ENCODE measurements at regions not wholly inside any gene's neighbourhood (a gene's known extent, or its start where the extent isn't known, plus 50 kb on each side); places are given as distances from the start of the nearest gene placed in this dataset.

DNA sequence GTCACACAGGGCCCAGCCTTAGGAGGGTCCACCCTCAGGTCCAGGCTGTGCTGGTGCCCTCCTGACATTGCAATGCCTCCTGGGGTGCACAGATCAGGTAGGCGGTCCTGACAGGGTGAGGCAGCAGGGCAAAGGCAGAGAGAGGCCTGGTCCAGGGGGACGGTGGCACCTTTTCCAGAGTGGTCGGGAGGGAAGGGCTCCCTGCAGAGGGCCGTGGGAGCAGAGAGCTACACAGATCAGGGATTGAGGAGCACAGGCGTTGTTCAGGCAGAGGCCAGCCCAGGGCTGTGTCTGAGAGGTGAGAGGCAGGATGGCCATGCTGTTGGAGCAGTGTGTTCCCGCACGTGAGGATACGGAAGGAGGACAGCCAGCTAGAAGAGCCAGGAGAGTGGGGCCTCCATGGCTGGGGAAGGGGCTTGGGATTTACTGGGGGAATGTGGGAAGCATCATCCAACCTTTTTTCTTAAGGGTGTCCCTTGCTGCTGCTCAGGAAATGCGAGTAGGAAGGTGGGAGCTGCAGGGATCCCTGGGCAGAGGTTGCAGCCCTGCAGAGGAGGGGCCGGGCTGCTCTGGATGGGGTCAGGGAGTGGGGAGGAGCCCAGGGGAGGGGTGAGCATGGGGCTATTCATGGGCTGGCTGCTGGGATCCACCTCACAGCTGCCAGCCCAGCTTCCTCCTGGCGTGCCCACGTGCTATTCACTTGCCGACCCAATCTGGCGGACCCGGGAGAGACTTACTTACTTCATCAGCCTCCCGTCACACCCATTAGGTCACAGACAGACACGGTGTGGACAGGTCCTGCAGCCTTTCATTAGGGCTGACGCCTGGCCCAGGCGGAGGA is 1516.4 kb downstream of the TBC1D22A start:
- DNase-seq: peak; percentile 44

DNA sequence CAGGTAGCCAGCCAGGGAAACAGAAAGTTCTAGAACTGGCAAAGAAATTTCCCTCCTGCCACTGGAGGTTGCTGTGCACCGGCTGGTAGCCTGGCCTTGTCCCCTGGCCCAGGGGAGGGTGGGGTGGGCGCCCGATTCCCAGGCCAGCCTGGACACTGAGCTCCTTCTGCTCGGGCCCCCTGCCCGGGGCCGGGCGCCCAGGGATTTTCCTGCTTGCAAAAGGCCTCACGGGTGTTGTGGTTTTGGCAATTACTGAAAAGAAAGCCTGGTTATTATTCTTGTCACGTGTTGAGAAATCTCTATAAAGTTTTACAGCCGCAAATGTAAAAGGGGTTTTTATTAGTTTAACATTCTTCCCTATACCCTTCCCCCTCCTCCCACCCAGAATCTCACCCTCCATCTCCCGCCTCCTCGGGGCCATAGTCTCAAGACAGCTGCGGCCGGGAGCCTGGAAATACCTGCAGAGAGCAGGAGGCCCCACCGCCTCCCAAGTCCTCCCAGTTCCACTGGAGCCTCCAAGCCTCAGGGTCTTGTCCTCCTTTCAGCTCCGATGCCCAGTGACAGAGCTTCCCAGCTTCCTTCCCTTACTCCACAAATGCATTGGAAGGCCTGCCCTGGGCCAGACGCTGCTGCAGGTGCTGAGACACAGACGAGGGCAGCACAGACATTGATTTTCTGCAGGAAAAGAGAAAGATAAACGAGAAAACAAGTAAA is 1515.6 kb downstream of the TBC1D22A start:
- DNase-seq: peak; percentile 19

DNA sequence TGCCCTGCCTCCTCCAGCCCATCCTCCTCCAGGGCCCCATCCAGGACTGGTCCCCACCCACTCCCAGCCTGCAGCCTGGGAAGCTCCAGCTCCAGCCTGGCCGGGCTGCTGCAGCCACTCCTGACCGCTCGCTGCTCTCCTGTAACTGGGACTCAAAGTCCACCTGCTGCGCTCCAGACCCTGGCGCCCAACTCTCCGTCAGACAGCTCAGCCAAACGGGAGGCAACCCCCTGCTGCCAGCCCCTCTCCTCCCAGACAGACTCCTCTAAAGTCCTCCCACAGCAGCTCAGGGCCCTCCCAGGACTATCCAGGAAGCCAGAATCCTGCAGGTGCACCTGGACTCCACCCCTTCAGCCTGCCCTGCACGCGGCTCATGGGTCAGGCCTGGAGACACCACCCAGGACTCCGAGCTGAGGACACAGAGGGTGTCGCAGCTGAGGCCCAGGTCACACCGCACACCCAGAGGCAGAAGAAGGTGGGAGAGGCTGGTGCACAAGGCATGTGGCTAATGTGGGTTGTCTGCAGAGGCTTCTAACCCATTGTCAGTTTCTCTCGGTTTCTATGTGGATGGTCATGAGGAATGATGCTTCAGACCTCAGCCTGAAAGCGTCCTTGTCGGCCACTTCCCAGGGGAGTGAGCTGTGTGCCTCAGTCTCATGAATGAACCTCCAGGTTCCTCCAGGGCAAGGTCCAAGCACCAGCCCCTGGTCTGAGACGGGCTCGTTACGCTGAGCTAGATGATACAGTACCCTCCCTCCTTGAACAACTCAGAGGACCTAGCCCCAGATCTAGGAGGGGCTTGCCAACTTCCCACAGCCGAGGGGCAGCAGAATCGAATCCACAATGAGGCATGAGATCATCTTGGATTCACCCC is 1514.8 kb downstream of the TBC1D22A start:
- peak; percentile 57 for DNase-seq

GRCh38 chr22:48275412-48275811 is 1513.0 kb downstream of the TBC1D22A start:
- peak; percentile 55 for DNase-seq

- no peak for DNase-seq
Observed at GRCh38 chr22:48270731-48271130, 1508.3 kb downstream of the TBC1D22A start.

DNA sequence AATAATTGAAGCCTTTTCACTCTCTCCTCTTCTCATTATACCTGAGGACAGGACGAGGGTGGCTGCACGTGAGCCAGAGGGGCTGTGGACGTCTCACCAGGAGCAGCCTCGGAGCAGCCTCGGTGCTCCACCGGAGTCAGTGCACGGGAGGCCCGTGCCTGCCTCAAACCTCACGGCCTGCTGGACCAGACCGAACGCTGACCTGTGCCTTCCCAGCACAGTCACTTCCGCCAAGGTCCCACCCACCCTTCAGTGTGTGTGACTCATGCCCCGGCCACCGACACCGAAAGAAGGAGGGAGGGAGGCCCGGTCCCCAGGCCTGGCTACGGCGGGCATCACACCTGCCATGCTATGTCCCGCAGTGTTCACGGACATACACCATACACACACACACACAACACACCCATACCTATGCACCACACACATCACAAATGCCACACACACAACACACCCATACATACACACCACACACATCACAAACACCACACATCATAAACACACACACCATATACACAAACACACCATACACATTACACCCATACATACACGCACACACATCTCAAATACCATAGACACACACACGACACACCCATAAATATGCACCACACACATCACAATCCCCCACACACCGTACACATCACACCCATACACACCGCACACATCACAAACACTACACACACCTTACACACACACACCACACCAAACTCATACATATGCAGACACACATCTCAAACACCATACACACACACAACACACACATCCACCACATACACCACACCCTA is 1506.5 kb downstream of the TBC1D22A start:
- DNase-seq: no peak

- DNase-seq: no peak
Observed at GRCh38 chr22:48268293-48268692, 1505.8 kb downstream of the TBC1D22A start.

DNA sequence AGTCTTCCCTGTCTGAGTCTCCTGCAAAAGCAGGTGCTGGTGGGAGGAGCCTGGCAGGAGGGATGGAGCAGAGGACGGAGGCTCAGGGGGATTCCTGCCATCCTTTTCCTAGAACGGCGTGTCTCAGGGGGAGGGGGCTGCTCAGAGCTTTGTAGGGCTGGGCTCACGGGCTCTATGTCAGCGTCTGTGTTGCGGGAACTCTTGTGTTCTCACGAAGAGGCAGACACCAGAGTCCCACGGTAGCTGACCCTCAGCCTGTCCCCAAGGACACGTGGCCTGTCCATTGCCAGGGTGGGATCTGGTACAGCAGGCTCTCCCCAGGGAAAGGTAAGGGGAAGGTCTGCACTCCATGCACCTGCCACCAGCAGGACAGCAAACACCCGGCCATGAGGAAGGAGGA is 1505.2 kb downstream of the TBC1D22A start:
- DNase-seq: no peak

DNA sequence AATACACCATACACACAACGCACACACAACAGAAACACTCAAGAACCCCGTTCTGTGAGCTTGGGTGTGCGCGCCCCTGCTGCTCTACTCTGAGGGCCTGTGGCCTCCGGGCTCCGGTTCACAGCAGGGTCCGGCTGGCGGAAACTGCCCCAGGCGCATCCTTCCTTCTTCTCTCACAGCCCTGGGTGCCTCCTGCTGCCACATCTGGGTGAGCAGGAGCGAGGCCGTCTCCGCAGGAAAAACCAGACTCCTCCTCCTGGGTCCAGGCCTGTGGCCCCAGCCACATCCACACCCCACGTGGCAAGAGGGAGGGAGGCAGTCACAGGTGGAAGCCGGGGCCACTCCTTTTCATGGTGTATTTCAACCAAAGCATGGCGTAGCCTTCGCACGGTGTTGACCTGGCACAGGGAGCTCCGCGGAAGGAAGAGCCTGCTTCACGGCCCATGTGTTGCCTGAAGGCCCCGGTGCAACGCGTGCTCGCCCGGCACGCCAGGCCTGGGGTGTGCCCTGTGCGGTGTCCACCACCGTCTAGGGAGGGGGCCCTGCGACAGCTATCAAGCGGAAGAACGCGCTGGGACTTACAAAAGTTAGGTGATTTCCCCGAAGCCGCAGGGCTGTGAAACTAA is 1502.7 kb downstream of the TBC1D22A start:
- DNase-seq: peak; percentile 38

DNA sequence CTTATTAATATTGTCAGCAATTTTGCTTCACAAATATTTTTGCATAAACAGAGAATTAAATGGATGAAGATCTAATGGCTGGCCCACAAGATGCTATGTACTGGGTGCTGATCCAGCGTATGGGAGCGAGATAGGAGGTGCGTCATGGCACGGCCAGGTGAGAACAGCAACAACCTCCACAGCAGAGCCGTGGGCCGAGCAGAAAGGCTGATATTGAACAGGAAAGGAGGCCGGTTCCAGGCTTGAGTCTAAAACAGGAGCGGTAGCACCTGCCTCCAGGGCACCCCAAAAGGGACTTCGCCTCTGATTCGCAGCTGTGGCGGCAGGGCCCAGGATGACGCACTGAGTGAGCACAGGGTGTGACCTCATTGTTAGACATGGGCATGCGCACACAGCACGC is 1502.1 kb downstream of the TBC1D22A start:
- DNase-seq: peak; percentile 34

DNA sequence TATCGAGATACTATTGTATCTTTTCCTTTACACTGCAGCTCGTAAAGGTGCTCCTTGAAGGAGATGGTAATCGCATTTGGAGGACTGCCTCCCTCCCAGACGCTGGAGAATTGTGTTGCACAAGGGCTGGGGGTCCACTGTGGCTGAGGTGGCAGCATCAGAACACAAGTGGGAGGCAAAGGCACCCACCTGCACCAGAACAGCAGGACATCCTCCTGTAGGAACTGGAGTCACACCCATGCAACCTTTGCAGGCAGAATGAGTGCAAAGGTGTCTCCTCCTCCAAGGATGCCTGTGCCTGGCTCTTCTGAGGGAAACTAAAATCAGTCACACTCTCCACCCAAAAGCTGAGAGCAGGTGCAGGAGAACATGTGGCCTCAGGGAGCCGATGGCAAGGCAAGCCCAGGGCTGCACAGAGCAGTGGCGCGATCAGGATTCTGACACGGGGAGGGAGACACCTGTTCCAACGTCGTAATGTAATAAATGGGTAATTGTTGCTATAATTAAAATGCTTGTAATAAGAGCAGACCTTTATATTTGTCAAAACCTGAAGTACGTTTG is 1501.4 kb downstream of the TBC1D22A start:
- DNase-seq: peak; percentile 30

DNA sequence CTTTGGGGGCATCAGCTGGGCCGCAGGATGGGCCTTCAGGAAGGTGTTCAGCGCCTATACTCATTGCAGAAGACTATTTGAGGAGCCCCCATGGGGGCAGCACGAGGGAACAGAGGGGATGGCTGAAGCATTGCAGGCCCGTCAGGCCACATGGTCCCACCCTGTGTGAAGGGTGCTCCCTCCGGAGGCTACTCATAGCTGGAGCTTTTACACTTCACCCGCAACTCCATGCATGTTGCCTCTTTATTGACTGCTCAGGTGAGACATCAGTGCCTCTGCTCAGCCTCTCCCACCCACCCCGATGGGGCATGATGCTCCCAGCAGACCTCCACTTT is 1500.9 kb downstream of the TBC1D22A start:
- no peak for DNase-seq

DNA sequence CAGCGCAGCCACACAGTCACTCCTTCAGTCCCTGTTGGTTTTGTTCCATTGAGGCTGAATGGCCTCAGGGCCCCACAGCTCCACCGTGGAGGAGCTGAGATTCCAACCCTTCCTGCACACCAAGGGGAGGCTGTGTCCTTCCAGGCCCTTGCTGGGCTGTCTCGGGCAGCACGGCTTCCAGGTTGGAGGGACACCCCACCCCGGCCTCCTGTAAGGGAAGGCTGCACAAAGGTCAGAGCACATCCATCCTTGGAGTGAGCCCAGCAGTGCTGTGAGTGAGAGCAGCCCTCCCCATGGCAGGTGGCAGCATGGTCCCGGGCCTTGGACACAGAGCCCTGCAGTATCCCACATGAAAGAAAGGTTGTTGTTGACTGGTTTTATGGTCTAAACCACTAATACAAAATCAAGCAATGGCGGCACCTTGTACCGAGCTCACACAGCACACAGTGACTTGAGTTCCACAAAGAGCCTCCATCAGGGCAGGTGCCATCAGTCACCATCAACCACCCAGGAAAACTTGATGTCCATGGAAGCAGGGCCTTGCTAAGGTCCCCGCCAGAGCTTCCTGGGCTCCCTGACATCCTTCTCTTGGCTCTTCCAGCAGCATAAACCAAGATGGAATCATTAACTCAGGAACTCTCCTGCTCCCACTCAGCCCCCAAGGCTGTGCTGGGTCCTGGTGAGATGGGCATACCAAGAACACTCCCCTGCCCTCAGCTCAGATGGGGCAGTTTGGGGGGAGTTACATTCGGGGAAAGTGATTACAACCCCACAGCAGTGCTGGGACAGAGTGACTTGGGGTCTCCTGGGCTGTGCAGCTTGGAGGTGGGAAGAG is 1500.4 kb downstream of the TBC1D22A start:
- peak; percentile 30 for DNase-seq

DNA sequence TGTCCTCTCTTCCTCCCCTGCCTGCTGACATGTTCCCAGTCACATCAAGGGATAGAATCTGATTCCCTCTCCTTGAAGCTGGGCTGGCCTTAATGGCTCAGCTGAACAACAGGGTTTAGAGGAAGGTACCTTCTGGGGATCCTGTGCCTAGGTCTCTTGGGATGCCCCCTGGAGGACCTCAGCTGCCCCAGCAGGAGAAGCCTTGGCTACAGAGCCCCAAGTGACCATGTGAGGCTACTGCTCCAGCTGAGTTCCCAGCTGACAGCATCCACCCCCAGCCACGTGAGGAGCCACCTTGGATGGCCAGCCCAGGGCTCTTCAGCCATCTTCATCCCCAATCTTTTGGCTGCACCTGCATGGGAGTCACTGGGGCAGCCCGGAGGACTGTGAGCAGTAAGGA is 1499.3 kb downstream of the TBC1D22A start:
- DNase-seq: peak; percentile 37

- no peak for DNase-seq
Observed at GRCh38 chr22:48261048-48261621, 1498.7 kb downstream of the TBC1D22A start.

- DNase-seq: no peak
Observed at GRCh38 chr22:48259991-48260670, 1497.7 kb downstream of the TBC1D22A start.

GRCh38 chr22:48258811-48259210 is 1496.4 kb downstream of the TBC1D22A start:
- peak; percentile 50 for DNase-seq

DNA sequence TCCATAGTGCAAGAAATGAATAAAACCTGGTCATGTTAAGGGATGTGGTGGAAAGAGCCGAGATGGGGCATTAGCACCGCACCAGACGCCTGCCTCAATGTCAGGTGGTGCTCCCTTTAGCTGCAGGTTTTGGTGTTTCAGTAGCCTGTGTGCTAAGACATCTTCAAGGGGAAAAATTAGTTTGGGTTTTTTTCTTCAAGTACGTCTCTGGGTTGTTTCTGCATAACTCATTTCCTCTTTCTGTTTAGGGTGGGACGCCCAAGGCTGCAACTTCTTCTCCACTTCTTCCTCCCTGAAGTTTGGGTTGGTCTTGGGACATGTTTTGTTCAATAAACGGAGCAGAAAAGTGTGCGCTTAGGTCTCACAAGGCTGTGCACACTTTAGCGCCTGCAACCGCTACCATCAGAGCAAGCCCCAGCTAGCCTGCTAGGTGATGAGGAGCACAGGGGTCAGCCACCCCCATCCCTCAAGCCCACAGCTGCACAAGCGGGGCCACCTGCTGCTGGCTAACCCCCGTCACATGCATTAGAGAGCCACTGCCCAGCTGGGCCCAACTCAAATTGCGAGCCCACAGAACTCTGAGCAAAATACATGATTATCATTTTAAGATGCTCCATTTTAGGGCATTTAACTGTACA is 1495.7 kb downstream of the TBC1D22A start:
- DNase-seq: peak; percentile 45

GRCh38 chr22:48257685-48258055 is 1495.2 kb downstream of the TBC1D22A start:
- DNase-seq: no peak
